NK-92 treated with Interleukin-12 subunit alpha and Interleukin-12 subunit beta, amount 100 ng/mL, for 24 hours (cell line): ENCODE measurements at regions not wholly inside any gene's neighbourhood (a gene's known extent, or its start where the extent isn't known, plus 50 kb on each side); places are given as distances from the start of the nearest gene placed in this dataset.
"Not testable (repeated sequence)": the region's sequence is repeated elsewhere in the genome, so short reads cannot be mapped to it uniquely, and the experiment has no call there.

Experiments used
- DNase-seq: peaks from one replicate; lab custom pipeline; 2025; lab: John Stamatoyannopoulos, UW

GRCh38 chr5:15021266-15022046, 149.9 kb upstream of the ANKH start:
- no peak for DNase-seq

GRCh38 chr5:15020736-15021135, 149.2 kb upstream of the ANKH start:
- no peak for DNase-seq

GRCh38 chr5:15014809-15015208, 143.2 kb upstream of the ANKH start:
- DNase-seq, result no peak

- DNase-seq, result no peak
These were observed 142.3 kb upstream of the ANKH start for GRCh38 chr5:15013654-15014463.

- no peak for DNase-seq
These were observed 140.5 kb upstream of the ANKH start for GRCh38 chr5:15012061-15012460.

- DNase-seq, result no peak
These were observed 139.4 kb upstream of the ANKH start for GRCh38 chr5:15010936-15011335.

- DNase-seq, result no peak
These were observed 137.8 kb upstream of the ANKH start for GRCh38 chr5:15009420-15009819.

- DNase-seq, result no peak
These were observed 137.3 kb upstream of the ANKH start for GRCh38 chr5:15008921-15009320.

GRCh38 chr5:15008476-15008875, 136.9 kb upstream of the ANKH start:
- no peak for DNase-seq

GRCh38 chr5:15007646-15008045, 136.1 kb upstream of the ANKH start:
- no peak for DNase-seq

- no peak for DNase-seq
These were observed 132.9 kb upstream of the ANKH start for GRCh38 chr5:15004506-15004905.

- no peak for DNase-seq
These were observed 131.9 kb upstream of the ANKH start for GRCh38 chr5:15003511-15003920.

GRCh38 chr5:15002791-15003190, 131.2 kb upstream of the ANKH start:
- no peak for DNase-seq

- no peak for DNase-seq
These were observed 130.6 kb upstream of the ANKH start for GRCh38 chr5:15002173-15002572.

GRCh38 chr5:15001517-15001916, 129.9 kb upstream of the ANKH start:
- no peak for DNase-seq

GRCh38 chr5:14998491-14998890, 126.9 kb upstream of the ANKH start:
- no peak for DNase-seq

GRCh38 chr5:14996997-14997396, 125.4 kb upstream of the ANKH start:
- no peak for DNase-seq

- no peak for DNase-seq
These were observed 123.7 kb upstream of the ANKH start for GRCh38 chr5:14995229-14995628.

- DNase-seq, result not testable (repeated sequence)
These were observed 122.0 kb upstream of the ANKH start for GRCh38 chr5:14993459-14994133.

- not testable (repeated sequence) for DNase-seq
These were observed 121.3 kb upstream of the ANKH start for GRCh38 chr5:14992751-14993458.

- no peak for DNase-seq
These were observed 116.6 kb upstream of the ANKH start for GRCh38 chr5:14988223-14988622.

- DNase-seq, result no peak
These were observed 114.8 kb upstream of the ANKH start for GRCh38 chr5:14986413-14986812.
